Fibroblast of the aortic adventitia (primary cell): ENCODE measurements at regions not wholly inside any gene's neighbourhood (a gene's known extent, or its start where the extent isn't known, plus 50 kb on each side); places are given as distances from the start of the nearest gene placed in this dataset.
A peak's percentile ranks its signal among the peaks of the same experiment; 100 is the strongest.
"Not testable (repeated sequence)": the region's sequence is repeated elsewhere in the genome, so short reads cannot be mapped to it uniquely, and the experiment has no call there.

ENCODE experiments used
- DNase-seq: peaks from one replicate; pipeline ENCODE4 v3.0.0-alpha.2; 2010; ENCODE audit warnings: low read depth
- H3K4me3 ChIP-seq: 2 replicates; pipeline ENCODE4 v1.5.1; 2011; ENCODE audit warnings: low read depth, mild to moderate bottlenecking, control low read depth, low read length, moderate library complexity
- TF ChIP-seq, protein P1 (sequence below): IDR thresholded peaks from 2 replicates; pipeline ENCODE4 v1.5.1; 2011; ENCODE audit warnings: mild to moderate bottlenecking, low read length, control low read depth, inconsistent platforms; ENCODE audit not compliant: insufficient read depth

DNA sequence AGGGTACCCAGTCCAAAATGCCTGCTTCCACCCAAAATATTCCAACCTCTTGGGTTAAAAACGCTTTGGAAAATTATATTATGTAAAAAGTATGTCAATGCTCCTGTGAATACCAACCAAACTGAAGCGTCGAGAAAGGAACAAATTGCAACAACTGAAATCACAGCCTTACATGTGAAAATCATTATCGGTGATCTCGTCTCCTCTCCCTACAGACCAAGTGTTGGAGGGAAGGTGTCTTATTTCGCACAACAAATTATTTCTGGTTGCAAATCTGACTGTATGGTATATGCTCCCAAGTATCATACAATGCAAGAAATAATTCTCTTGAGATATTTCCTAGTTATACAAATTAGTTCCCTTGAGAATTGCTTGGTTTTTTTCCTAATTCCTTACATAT lies 89.3 kb upstream of the CDYL2 start:
- TF ChIP-seq, protein P1, sequence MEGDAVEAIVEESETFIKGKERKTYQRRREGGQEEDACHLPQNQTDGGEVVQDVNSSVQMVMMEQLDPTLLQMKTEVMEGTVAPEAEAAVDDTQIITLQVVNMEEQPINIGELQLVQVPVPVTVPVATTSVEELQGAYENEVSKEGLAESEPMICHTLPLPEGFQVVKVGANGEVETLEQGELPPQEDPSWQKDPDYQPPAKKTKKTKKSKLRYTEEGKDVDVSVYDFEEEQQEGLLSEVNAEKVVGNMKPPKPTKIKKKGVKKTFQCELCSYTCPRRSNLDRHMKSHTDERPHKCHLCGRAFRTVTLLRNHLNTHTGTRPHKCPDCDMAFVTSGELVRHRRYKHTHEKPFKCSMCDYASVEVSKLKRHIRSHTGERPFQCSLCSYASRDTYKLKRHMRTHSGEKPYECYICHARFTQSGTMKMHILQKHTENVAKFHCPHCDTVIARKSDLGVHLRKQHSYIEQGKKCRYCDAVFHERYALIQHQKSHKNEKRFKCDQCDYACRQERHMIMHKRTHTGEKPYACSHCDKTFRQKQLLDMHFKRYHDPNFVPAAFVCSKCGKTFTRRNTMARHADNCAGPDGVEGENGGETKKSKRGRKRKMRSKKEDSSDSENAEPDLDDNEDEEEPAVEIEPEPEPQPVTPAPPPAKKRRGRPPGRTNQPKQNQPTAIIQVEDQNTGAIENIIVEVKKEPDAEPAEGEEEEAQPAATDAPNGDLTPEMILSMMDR: no peak
- DNase-seq: no peak

DNA sequence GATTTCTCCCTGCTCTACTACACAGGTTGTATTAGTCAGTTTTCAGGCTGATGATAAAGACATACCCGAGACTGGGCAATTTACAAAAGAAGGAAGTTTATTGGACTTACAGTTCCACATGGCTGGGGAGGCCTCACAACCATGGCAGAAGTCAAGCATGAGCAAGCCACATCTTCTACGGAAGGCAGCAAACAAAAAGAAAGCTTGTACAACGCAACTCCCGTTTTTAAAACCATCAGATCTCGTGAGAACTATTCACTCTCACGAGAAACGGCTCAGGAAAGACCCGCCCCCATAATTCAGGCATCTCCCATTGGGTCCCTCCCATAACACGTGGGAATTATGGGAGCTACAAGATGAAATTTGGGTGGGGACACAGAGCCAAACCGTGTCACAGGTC lies 88.0 kb upstream of the CDYL2 start:
- not testable (repeated sequence) for H3K4me3 ChIP-seq

More for the DNA sequence above, 89.3 kb upstream of the CDYL2 start:
- no peak overlapping the region for H3K4me3 ChIP-seq

DNA sequence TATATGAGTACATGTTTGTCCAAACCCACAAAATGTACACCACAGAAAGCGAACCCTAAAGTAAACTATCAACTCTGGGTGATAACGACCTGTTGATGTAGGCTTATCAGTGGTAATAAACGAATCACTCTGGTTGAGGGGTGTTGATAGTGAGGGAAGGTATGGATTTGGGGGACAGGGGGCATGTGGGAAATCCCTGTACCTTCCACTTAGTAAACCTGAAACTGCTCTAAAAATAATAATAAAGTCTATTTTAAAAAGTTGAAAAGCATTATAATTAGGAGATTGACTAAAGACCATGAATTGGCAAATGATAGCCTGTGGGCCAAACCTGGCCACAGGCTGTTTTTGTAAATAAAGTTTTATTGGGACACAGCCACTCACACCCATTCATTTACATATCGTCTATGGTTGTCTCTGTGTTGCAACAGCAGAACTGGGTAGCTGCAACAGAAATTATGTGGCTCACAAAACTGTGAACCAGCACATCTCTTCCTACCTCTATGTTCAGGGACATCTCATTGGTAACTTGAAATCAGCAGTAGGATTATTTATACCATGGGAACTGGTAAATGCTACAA lies 85.5 kb upstream of the CDYL2 start:
- no peak for DNase-seq
- TF ChIP-seq, protein P1: no peak
- no peak overlapping the region for H3K4me3 ChIP-seq

More for the DNA sequence above, 88.0 kb upstream of the CDYL2 start:
- not testable (repeated sequence) for DNase-seq

DNA sequence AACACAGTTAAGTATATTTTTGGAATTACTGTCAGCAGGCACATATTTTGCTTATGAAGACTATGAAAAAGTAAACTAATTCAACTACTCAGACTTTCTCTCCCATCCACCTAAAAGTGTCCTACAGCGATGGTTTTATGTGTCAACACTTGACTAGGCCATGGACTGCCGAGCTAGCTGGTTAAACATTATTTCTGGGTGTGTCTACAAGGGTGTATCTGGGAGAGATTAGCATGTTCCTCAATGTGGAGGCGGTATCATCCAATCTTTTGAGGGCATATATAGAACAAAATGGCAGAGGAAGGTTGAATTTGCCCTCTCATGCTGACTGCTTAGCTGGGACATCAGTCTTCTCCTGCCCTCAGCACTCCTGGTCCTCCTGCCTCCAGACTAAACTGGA lies 82.7 kb upstream of the CDYL2 start:
- TF ChIP-seq, protein P1: no peak
- H3K4me3 ChIP-seq: no peak overlapping the region
- no peak for DNase-seq

DNA sequence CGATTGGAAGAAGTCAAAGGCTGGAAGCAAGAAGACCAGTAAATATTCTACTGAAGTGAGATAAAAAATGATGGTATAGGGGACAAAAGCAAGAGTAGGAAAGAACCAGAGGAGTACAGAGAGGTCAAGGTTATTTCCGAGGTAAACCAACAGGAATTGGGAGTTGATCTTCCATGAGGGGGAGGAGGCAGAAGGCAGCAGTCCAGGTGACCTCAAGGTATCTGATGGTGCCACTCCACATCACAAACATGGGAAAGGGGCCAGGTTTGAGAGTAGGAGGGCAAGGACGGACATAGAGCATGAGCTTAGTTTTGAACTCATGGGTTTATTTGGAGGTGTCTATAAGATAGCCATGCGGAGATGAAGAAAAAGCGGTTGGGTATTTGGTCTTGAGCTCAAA lies 79.4 kb upstream of the CDYL2 start:
- TF ChIP-seq, protein P1: no peak
- no peak overlapping the region for H3K4me3 ChIP-seq
- no peak for DNase-seq

DNA sequence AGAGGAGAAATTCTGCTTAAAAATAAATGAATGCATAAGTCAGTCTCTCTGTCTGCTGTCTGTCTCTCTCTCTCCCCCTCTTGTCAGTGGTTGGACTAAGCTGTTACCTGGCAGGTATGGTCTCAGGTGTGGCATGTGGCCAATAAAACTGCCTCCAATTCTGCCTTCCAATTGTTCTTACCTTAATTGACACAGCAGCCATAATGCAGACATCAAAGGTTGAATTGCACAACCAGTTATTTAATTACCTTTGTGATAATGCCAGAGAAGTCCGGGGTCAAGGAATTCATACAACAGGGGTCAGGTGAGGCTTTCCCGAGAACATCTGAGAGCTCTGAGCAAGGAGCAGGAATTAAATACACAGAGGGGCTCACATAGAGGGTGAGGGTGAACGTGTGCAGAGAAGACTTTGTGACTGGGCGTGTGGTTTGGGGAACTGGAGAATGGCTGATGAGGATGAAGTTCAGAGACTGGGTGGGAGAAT lies 78.8 kb upstream of the CDYL2 start:
- no peak overlapping the region for H3K4me3 ChIP-seq
- TF ChIP-seq, protein P1: no peak
- DNase-seq: no peak

DNA sequence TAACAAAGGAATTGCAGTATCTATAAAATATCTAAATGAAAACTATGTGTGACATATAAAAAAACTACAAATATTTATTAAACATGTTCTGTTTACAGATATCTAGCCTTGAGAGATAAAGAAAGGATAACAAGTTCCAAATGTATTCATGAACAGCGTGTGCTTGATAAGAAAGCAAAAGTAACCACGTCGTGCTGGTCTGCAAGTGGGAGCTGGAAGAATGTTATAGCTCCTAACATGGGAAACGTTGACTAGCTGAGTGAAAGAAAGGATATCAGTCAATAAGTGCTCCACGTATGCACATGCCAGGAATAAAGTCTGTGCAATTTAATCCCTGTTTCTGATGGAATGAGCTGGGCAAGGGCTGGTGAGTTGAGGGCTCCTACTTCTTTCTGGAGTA lies 71.2 kb upstream of the CDYL2 start:
- H3K4me3 ChIP-seq: peak overlapping the region; percentile 19
- TF ChIP-seq, protein P1: no peak
- no peak for DNase-seq
